H1 (cell line): ENCODE measurements at regions not wholly inside any gene's neighbourhood (a gene's known extent, or its start where the extent isn't known, plus 50 kb on each side); places are given as distances from the start of the nearest gene placed in this dataset.

Experiments
- CEBPB ChIP-seq: IDR thresholded peaks from 2 replicates; pipeline ENCODE4 v1.6.1; 2012; ENCODE audit warnings: low read depth, low read length
- GABPA ChIP-seq: IDR thresholded peaks from 2 replicates; pipeline ENCODE4 v1.6.1; 2011; ENCODE audit warnings: mild to moderate bottlenecking, low read length, moderate library complexity, borderline replicate concordance; ENCODE audit not compliant: insufficient read depth
- JUND ChIP-seq: IDR thresholded peaks from 2 replicates; pipeline ENCODE4 v1.6.1; 2011; ENCODE audit warnings: mild to moderate bottlenecking, improper control_type of control experiment, low read length
- TF ChIP-seq, protein P1 (sequence below): fragments of 300-600 bp; sonication (generic); IDR thresholded peaks from 2 replicates; pipeline ENCODE4 v1.7.1; 2012; ENCODE audit warnings: low read length, moderate library complexity, mild to moderate bottlenecking, inconsistent platforms; ENCODE audit not compliant: insufficient replicate concordance

- TF ChIP-seq, protein P1, sequence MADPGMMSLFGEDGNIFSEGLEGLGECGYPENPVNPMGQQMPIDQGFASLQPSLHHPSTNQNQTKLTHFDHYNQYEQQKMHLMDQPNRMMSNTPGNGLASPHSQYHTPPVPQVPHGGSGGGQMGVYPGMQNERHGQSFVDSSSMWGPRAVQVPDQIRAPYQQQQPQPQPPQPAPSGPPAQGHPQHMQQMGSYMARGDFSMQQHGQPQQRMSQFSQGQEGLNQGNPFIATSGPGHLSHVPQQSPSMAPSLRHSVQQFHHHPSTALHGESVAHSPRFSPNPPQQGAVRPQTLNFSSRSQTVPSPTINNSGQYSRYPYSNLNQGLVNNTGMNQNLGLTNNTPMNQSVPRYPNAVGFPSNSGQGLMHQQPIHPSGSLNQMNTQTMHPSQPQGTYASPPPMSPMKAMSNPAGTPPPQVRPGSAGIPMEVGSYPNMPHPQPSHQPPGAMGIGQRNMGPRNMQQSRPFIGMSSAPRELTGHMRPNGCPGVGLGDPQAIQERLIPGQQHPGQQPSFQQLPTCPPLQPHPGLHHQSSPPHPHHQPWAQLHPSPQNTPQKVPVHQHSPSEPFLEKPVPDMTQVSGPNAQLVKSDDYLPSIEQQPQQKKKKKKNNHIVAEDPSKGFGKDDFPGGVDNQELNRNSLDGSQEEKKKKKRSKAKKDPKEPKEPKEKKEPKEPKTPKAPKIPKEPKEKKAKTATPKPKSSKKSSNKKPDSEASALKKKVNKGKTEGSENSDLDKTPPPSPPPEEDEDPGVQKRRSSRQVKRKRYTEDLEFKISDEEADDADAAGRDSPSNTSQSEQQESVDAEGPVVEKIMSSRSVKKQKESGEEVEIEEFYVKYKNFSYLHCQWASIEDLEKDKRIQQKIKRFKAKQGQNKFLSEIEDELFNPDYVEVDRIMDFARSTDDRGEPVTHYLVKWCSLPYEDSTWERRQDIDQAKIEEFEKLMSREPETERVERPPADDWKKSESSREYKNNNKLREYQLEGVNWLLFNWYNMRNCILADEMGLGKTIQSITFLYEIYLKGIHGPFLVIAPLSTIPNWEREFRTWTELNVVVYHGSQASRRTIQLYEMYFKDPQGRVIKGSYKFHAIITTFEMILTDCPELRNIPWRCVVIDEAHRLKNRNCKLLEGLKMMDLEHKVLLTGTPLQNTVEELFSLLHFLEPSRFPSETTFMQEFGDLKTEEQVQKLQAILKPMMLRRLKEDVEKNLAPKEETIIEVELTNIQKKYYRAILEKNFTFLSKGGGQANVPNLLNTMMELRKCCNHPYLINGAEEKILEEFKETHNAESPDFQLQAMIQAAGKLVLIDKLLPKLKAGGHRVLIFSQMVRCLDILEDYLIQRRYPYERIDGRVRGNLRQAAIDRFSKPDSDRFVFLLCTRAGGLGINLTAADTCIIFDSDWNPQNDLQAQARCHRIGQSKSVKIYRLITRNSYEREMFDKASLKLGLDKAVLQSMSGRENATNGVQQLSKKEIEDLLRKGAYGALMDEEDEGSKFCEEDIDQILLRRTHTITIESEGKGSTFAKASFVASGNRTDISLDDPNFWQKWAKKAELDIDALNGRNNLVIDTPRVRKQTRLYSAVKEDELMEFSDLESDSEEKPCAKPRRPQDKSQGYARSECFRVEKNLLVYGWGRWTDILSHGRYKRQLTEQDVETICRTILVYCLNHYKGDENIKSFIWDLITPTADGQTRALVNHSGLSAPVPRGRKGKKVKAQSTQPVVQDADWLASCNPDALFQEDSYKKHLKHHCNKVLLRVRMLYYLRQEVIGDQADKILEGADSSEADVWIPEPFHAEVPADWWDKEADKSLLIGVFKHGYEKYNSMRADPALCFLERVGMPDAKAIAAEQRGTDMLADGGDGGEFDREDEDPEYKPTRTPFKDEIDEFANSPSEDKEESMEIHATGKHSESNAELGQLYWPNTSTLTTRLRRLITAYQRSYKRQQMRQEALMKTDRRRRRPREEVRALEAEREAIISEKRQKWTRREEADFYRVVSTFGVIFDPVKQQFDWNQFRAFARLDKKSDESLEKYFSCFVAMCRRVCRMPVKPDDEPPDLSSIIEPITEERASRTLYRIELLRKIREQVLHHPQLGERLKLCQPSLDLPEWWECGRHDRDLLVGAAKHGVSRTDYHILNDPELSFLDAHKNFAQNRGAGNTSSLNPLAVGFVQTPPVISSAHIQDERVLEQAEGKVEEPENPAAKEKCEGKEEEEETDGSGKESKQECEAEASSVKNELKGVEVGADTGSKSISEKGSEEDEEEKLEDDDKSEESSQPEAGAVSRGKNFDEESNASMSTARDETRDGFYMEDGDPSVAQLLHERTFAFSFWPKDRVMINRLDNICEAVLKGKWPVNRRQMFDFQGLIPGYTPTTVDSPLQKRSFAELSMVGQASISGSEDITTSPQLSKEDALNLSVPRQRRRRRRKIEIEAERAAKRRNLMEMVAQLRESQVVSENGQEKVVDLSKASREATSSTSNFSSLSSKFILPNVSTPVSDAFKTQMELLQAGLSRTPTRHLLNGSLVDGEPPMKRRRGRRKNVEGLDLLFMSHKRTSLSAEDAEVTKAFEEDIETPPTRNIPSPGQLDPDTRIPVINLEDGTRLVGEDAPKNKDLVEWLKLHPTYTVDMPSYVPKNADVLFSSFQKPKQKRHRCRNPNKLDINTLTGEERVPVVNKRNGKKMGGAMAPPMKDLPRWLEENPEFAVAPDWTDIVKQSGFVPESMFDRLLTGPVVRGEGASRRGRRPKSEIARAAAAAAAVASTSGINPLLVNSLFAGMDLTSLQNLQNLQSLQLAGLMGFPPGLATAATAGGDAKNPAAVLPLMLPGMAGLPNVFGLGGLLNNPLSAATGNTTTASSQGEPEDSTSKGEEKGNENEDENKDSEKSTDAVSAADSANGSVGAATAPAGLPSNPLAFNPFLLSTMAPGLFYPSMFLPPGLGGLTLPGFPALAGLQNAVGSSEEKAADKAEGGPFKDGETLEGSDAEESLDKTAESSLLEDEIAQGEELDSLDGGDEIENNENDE, result no peak
- TF ChIP-seq CEBPB, result no peak
- no peak for TF ChIP-seq JUND
- no peak for TF ChIP-seq GABPA
These were observed 408.0 kb upstream of the GJE1 start (continued) for GRCh38 chr6:141724731-141725130.
